GM13977 (cell line): ENCODE measurements at regions not wholly inside any gene's neighbourhood (a gene's known extent, or its start where the extent isn't known, plus 50 kb on each side); places are given as distances from the start of the nearest gene placed in this dataset.

Experiments
- DNase-seq: peaks from one replicate; pipeline ENCODE4 v3.0.0; 2012; ENCODE audit warnings: low spot score
- in situ Hi-C: fragments of 300-500 bp; cut with MboI; formaldehyde crosslinking; loops from one replicate; pipeline ENCODE4 v1.12.0; 2022; ENCODE audit warnings: low sequenced_read_pairs, low pct_unique_long_range_greater_than_20kb, mixed read lengths, inconsistent platforms; ENCODE audit not compliant: unreplicated experiment
- TF ChIP-seq, protein P1 (sequence below): IDR thresholded peaks from 2 replicates; pipeline ENCODE4 v1.5.1; 2012; ENCODE audit warnings: mild to moderate bottlenecking, control low read depth; ENCODE audit not compliant: insufficient read depth; ENCODE audit errors: extremely low read depth, missing control alignments

DNA sequence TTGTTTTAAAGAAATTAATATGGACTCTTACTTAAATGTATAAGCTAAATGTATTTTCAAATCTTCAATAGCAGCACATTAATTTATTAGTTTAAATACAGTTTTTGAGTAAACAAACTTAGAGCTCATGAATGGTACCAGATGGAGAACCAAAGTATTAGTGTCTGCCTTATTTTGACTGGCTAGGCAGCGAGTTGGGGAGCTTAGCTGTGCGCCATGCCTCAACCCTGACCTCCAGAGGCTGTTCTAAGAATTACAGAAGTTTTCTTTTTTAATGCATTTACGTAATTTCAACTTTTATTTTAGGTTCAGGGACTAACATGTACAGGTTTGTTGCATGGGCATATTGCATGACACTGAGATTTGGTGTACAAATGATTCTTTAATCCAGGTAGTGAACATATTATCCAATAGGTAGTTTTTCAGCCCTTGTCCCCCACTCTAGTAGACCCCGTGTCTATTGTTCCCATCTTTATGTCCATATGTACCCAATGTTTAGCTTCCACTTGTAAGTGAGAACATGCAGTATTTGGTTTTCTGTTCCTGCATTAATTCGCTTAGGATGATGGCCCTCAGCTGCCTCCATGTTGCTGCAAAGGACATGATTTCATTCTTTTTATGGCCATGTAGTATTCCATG lies 166.8 kb downstream of the IQUB start:
- in situ Hi-C loops, result no loop called here
- peak; percentile 53 for DNase-seq
- TF ChIP-seq, protein P1, sequence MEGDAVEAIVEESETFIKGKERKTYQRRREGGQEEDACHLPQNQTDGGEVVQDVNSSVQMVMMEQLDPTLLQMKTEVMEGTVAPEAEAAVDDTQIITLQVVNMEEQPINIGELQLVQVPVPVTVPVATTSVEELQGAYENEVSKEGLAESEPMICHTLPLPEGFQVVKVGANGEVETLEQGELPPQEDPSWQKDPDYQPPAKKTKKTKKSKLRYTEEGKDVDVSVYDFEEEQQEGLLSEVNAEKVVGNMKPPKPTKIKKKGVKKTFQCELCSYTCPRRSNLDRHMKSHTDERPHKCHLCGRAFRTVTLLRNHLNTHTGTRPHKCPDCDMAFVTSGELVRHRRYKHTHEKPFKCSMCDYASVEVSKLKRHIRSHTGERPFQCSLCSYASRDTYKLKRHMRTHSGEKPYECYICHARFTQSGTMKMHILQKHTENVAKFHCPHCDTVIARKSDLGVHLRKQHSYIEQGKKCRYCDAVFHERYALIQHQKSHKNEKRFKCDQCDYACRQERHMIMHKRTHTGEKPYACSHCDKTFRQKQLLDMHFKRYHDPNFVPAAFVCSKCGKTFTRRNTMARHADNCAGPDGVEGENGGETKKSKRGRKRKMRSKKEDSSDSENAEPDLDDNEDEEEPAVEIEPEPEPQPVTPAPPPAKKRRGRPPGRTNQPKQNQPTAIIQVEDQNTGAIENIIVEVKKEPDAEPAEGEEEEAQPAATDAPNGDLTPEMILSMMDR, result peak; percentile 85

DNA sequence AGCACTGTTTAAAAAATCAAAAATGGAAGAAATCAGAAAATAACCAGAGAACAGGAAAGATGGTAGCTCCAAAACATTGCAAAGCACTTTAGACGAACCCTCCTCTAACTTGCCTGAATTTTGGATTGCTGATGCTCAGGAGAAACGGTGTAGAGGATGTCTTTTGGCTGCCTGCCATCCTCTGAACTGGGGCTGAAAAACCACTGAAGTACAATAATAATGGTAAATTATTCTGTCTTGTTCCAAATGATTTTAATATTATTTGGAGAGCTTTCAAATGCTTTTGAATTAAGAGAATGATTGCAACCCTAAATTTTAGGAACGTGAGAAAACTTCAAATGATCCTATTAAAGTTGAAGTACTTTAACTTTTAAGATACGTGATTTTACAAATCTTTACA lies 167.3 kb upstream of the SLC13A1 start:
- TF ChIP-seq, protein P1, result no peak
- DNase-seq, result no peak
- in situ Hi-C loops, result no loop called here

DNA sequence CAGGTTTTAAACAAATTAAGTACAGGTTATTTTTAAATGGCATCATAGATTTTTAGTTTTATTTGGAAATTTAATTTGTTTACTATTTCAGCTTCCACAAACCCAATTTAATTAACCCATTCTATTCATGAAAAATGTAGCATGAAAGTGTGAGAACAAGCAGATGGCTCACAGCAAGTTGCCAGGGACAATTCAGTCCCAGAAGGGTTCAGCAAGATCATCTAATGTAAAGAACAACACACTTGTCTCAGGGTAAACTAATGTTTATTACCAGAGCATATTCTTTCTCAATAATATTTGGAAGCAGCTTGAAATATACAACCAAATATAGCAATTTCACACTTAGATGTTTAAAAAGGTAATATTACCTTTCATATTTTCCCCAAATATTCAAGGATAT lies 166.9 kb upstream of the SLC13A1 start:
- in situ Hi-C loops, result no loop called here
- TF ChIP-seq, protein P1, result no peak
- no peak for DNase-seq

DNA sequence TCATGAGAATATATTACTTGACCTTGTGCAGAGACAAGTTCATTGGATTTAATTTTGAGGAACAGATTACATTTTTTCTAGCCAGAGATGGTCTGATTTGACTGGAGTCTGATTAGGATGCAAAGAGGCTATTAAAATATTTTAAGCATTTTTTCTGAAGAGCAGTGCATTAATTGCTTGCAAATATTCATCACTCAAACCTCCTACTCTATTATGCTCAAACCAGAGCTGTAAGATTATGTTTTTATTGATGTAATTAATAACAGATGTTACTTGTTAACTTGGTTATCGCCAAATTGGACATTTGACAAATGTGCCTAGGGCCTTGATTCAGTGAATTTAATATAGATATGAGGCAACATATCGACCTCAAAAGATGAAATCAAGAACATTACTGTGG lies 160.9 kb upstream of the SLC13A1 start:
- DNase-seq, result no peak
- TF ChIP-seq, protein P1, result no peak
- in situ Hi-C loops, result no loop called here

DNA sequence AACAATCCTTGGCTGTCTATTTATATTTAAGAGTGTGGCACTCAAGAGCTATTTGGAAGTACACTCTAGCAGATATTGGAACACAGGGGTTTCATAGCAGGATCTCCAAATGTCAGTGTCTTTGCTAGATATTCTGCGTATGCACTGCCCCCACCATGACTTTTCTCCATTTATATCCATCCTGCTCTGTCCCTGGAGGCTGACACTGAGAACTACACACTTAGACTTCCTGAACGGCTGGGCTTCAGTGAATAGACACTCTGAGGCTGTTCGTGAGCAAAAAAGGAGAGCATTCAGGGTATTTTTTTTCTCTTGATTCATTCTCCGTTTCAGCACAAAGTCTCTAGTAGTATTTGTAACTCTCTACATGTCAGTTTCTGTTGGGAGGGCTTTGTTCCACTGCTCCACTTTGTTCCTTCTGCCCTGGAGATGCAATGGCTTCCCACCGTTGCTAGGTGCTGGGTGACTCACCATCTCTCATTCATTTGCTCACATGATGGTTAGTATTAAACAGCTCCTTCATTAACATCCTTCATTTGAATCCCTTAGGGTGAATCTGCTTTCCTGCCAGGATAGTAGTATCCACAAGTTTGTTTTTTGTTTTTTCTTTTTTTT lies 155.9 kb upstream of the SLC13A1 start:
- TF ChIP-seq, protein P1, result no peak
- DNase-seq, result no peak
- in situ Hi-C loops, result no loop called here

DNA sequence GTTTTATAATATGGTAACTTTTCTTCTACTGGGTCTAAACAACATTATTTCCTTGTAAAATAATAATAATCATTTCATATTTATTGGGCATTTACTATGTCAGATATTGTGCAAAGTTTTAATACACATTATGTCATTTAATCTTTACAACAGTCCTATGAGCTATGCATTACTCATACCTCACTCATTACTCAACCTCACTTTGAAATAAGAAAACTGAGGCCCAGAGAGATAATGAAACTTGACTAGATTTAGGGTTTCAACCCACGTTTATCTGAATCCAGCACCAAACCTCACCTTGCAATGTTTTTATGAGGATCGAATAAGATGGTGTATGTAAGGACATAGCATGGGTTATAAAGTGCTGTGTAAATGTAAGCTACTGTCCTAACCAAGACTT lies 153.2 kb upstream of the SLC13A1 start:
- no peak for DNase-seq
- TF ChIP-seq, protein P1, result no peak
- in situ Hi-C loops, result no loop called here
